Uterus (tissue), 2 donors: ENCODE measurements at regions not wholly inside any gene's neighbourhood (a gene's known extent, or its start where the extent isn't known, plus 50 kb on each side); places are given as distances from the start of the nearest gene placed in this dataset.

ENCODE experiments used
- POLR2A ChIP-seq, 2 donors: fragments of 450-650 bp; IDR thresholded peaks; one replicate each; pipeline ENCODE4 v1.6.1; 2016; ENCODE audit warnings: antibody characterized with exemption in 2 of 2, mild to moderate bottlenecking in 1 of 2, moderate library complexity in 1 of 2
- TF ChIP-seq, protein P1 (sequence below), 4 experiments: fragments of 200-600 bp in 2 of 4; fragments of 450-650 bp in 2 of 4; sonication (generic) in 2 of 4; IDR thresholded peaks; one replicate each; pipeline ENCODE4 v1.5.1; 2016 to 2019; ENCODE audit warnings: antibody characterized with exemption in 4 of 4, mild to moderate bottlenecking in 2 of 4, moderate library complexity in 1 of 4

DNA sequence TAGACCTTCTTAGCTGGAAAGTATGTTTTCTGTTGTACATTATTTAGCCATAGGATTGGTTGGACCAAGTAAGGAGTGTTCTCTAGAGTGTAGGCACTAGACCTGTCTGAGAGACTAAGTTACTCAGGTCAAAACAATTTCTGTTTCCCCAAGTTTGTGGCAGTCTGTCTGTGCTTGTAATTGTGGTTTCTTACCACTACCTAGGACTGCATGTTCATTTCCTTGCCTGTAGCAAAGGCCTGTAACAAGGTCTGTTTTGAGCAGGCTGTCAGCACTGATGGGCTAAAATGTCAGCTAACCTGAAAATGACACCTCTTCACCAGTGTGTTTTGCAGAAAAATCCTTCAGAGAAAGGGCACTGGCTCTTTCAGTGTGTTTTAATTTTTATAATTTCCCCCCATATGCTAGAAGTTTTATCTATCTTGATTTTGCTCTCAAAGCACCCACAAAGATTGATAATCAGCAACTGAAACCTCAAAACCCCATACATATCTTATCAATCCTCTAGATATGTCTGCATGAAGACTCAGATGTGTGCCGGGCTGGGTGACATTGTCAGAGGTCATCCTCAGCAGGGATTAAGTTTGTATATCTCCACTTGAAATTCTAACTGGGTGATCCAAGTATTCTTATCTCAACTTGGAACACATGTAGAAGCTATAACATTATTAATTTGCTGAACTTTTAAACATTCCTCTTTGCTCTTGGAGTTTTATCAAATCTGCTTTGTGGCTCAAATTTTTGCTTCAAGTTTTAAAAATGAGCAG lies 50.7 kb upstream of the ST6GALNAC3 start:
- TF ChIP-seq, protein P1, sequence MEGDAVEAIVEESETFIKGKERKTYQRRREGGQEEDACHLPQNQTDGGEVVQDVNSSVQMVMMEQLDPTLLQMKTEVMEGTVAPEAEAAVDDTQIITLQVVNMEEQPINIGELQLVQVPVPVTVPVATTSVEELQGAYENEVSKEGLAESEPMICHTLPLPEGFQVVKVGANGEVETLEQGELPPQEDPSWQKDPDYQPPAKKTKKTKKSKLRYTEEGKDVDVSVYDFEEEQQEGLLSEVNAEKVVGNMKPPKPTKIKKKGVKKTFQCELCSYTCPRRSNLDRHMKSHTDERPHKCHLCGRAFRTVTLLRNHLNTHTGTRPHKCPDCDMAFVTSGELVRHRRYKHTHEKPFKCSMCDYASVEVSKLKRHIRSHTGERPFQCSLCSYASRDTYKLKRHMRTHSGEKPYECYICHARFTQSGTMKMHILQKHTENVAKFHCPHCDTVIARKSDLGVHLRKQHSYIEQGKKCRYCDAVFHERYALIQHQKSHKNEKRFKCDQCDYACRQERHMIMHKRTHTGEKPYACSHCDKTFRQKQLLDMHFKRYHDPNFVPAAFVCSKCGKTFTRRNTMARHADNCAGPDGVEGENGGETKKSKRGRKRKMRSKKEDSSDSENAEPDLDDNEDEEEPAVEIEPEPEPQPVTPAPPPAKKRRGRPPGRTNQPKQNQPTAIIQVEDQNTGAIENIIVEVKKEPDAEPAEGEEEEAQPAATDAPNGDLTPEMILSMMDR (IDR thresholded peaks at IDR 0.05) = no peak
- TF ChIP-seq POLR2A (IDR thresholded peaks at IDR 0.05) = no peak
